ENCODE measurements at regions not wholly inside any gene's neighbourhood (a gene's known extent, or its start where the extent isn't known, plus 50 kb on each side); places are given as distances from the start of the nearest gene placed in this dataset.

GRCh38 chr12:28065374-28065773 lies 92.8 kb upstream of the PTHLH start:
- Histone ChIP-seq H3K36me3 (no peaks in the 10 kb centered on the region), H2AFZ (replicated peaks) (no peak overlapping the region), H4K20me1 (ENCODE audit: low read depth) (no peaks in the 10 kb centered on the region), H3K27ac (no peak overlapping the region), H3K4me3 (no peak overlapping the region), H3K27me3 (no peaks in the 10 kb centered on the region), H3K4me2 (no peak overlapping the region), H3K79me2 (ENCODE audit: low read depth) (no peaks in the 10 kb centered on the region), H3K9me3 (ENCODE audit: low read depth) (no peaks in the 10 kb centered on the region), H3F3A (ENCODE audit: low read depth) (no peaks in the 10 kb centered on the region), H3K4me1 (no peaks in the 10 kb centered on the region), H3K9ac (no peak overlapping the region)
- Mint-ChIP-seq H3K27me3 (ENCODE audit: insufficient read depth, low read depth) (no peaks in the 10 kb centered on the region), H3K27ac (no peak overlapping the region), H3K4me3 (no peak overlapping the region), H3K36me3 (no peaks in the 10 kb centered on the region), H3K4me1 (no peaks in the 10 kb centered on the region), H3K9me3 (no peaks in the 10 kb centered on the region)
- DNase-seq (ENCODE audit: low spot score) = no peak
- TF ChIP-seq CTCF (IDR thresholded peaks at IDR 0.05) = no peak
- no peak for TF ChIP-seq EZH2phosphoT487 (IDR thresholded peaks at IDR 0.05)
- TF ChIP-seq EZH2 (IDR thresholded peaks at IDR 0.05) = no peak

GRCh38 chr12:28065889-28066630 lies 93.5 kb upstream of the PTHLH start:
- Histone ChIP-seq H3K4me3 (no peak overlapping the region), H3K27ac (no peak overlapping the region), H4K20me1 (ENCODE audit: low read depth) (no peaks in the 10 kb centered on the region), H3K36me3 (no peaks in the 10 kb centered on the region), H3K79me2 (ENCODE audit: low read depth) (no peaks in the 10 kb centered on the region), H3K4me1 (no peaks in the 10 kb centered on the region), H3K9ac (no peak overlapping the region), H2AFZ (replicated peaks) (no peak overlapping the region), H3K9me3 (ENCODE audit: low read depth) (no peaks in the 10 kb centered on the region), H3K4me2 (no peak overlapping the region), H3F3A (ENCODE audit: low read depth) (no peaks in the 10 kb centered on the region), H3K27me3 (no peaks in the 10 kb centered on the region)
- H3K4me3 Mint-ChIP-seq = no peak overlapping the region
- H3K9me3 Mint-ChIP-seq = no peaks in the 10 kb centered on the region
- DNase-seq (ENCODE audit: low spot score) = no peak
- TF ChIP-seq EZH2 (IDR thresholded peaks at IDR 0.05) (no peak), CTCF (IDR thresholded peaks at IDR 0.05) (no peak), EZH2phosphoT487 (IDR thresholded peaks at IDR 0.05) (no peak)
- no peaks in the 10 kb centered on the region for H3K36me3 Mint-ChIP-seq
- no peaks in the 10 kb centered on the region for H3K27me3 Mint-ChIP-seq (ENCODE audit: insufficient read depth, low read depth)
- H3K27ac Mint-ChIP-seq = no peak overlapping the region
- H3K4me1 Mint-ChIP-seq = no peaks in the 10 kb centered on the region

- Histone ChIP-seq H3K9me3 (ENCODE audit: low read depth) (no peaks in the 10 kb centered on the region), H3K79me2 (ENCODE audit: low read depth) (no peaks in the 10 kb centered on the region), H3F3A (ENCODE audit: low read depth) (no peaks in the 10 kb centered on the region), H3K4me3 (no peak overlapping the region), H4K20me1 (ENCODE audit: low read depth) (no peaks in the 10 kb centered on the region), H3K4me1 (no peaks in the 10 kb centered on the region), H3K4me2 (no peak overlapping the region), H3K27me3 (no peaks in the 10 kb centered on the region), H3K9ac (no peak overlapping the region), H3K36me3 (no peaks in the 10 kb centered on the region), H2AFZ (replicated peaks) (no peak overlapping the region), H3K27ac (no peak overlapping the region)
- Mint-ChIP-seq H3K36me3 (no peaks in the 10 kb centered on the region), H3K4me3 (no peak overlapping the region), H3K9me3 (peaks cover 2% of the 10 kb centered on the region), H3K27me3 (ENCODE audit: insufficient read depth, low read depth) (no peaks in the 10 kb centered on the region), H3K4me1 (no peaks in the 10 kb centered on the region), H3K27ac (no peak overlapping the region)
- DNase-seq (ENCODE audit: low spot score) = no peak
- no peak for TF ChIP-seq EZH2 (IDR thresholded peaks at IDR 0.05)
These were observed 94.3 kb upstream of the PTHLH start for GRCh38 chr12:28066879-28067278.

- H3K4me3 ChIP-seq = no peak overlapping the region
- no peaks in the 10 kb centered on the region for H3K36me3 ChIP-seq
- H3K4me1 ChIP-seq = no peaks in the 10 kb centered on the region
- H3K4me2 ChIP-seq = no peak overlapping the region
- peaks cover 4% of the 10 kb centered on the region for H3K9me3 Mint-ChIP-seq
- H3K9ac ChIP-seq = no peak overlapping the region
- no peak overlapping the region for H3K4me3 Mint-ChIP-seq
- DNase-seq (ENCODE audit: low spot score) = no peak
- H2AFZ ChIP-seq (replicated peaks) = no peak overlapping the region
- H3K79me2 ChIP-seq (ENCODE audit: low read depth) = no peaks in the 10 kb centered on the region
- H3K9me3 ChIP-seq (ENCODE audit: low read depth) = no peaks in the 10 kb centered on the region
- no peak overlapping the region for H3K27ac Mint-ChIP-seq
- no peaks in the 10 kb centered on the region for H3K27me3 Mint-ChIP-seq (ENCODE audit: insufficient read depth, low read depth)
- no peaks in the 10 kb centered on the region for H3K4me1 Mint-ChIP-seq
- H3K27ac ChIP-seq = no peak overlapping the region
- no peak for TF ChIP-seq EZH2 (IDR thresholded peaks at IDR 0.05)
- no peak for TF ChIP-seq CTCF (IDR thresholded peaks at IDR 0.05)
- TF ChIP-seq EZH2phosphoT487 (IDR thresholded peaks at IDR 0.05) = no peak
- no peaks in the 10 kb centered on the region for H3F3A ChIP-seq (ENCODE audit: low read depth)
- H4K20me1 ChIP-seq (ENCODE audit: low read depth) = no peaks in the 10 kb centered on the region
- H3K36me3 Mint-ChIP-seq = no peaks in the 10 kb centered on the region
- H3K27me3 ChIP-seq = no peaks in the 10 kb centered on the region
These were observed 95.9 kb upstream of the PTHLH start for GRCh38 chr12:28068467-28068866.
